ENCODE measurements at regions not wholly inside any gene's neighbourhood (a gene's known extent, or its start where the extent isn't known, plus 50 kb on each side); places are given as distances from the start of the nearest gene placed in this dataset.

DNA sequence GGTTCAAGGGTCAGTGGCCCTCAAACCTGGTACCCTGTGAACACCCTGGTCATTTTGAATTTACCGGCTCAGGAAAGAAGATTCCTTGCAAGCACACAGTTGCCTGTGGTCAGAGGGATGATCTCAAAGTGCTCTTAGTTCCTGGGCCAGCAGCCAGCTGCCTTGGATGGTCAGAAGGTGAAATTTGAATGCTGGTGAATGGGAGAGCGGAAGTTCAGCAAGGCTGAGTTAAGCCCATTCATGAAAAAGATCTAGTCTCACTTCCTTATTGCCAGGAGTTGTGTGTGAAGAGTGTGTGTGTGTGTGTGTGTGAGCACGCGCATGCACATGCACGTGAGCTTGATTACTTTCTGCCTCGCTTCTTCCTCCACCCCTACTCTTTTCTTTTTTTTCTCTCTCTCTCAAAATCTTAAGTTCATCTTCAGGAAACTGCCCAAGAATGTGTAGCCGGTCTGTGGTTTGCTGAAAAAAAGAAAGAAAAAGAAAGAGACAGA is 155.5 kb upstream of the CCND2 start (continued):
- TF ChIP-seq, protein P1, sequence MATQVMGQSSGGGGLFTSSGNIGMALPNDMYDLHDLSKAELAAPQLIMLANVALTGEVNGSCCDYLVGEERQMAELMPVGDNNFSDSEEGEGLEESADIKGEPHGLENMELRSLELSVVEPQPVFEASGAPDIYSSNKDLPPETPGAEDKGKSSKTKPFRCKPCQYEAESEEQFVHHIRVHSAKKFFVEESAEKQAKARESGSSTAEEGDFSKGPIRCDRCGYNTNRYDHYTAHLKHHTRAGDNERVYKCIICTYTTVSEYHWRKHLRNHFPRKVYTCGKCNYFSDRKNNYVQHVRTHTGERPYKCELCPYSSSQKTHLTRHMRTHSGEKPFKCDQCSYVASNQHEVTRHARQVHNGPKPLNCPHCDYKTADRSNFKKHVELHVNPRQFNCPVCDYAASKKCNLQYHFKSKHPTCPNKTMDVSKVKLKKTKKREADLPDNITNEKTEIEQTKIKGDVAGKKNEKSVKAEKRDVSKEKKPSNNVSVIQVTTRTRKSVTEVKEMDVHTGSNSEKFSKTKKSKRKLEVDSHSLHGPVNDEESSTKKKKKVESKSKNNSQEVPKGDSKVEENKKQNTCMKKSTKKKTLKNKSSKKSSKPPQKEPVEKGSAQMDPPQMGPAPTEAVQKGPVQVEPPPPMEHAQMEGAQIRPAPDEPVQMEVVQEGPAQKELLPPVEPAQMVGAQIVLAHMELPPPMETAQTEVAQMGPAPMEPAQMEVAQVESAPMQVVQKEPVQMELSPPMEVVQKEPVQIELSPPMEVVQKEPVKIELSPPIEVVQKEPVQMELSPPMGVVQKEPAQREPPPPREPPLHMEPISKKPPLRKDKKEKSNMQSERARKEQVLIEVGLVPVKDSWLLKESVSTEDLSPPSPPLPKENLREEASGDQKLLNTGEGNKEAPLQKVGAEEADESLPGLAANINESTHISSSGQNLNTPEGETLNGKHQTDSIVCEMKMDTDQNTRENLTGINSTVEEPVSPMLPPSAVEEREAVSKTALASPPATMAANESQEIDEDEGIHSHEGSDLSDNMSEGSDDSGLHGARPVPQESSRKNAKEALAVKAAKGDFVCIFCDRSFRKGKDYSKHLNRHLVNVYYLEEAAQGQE (IDR thresholded peaks at IDR 0.05; ENCODE audit: low read depth, low read length) = no peak
- TF ChIP-seq RB1 (IDR thresholded peaks at IDR 0.05; ENCODE audit: borderline replicate concordance) (no peak), SREBF1 (IDR thresholded peaks at IDR 0.05; ENCODE audit: low read length) (no peak), SRF (IDR thresholded peaks at IDR 0.05; ENCODE audit: low read depth in 2 of 2, low read length in 2 of 2) (peak in 1 of 2 experiments; percentile 68; a peak in 1 of 4 replicates), NR2C1 (IDR thresholded peaks at IDR 0.05) (peak; percentile 57; the same call in 1 of the 2 replicates), STAT1 (conservative IDR thresholded peaks at IDR 0.05) (no peak), KDM1A (IDR thresholded peaks at IDR 0.05; ENCODE audit: borderline replicate concordance) (no peak), ZNF217 (IDR thresholded peaks at IDR 0.05) (no peak), KAT2A (conservative IDR thresholded peaks at IDR 0.05; ENCODE audit: control insufficient read depth, low read depth, low read length) (no peak), CHD2 (IDR thresholded peaks at IDR 0.05; ENCODE audit: borderline replicate concordance, low read depth, low read length) (peak; percentile 81), MEF2A (IDR thresholded peaks at IDR 0.05; ENCODE audit: insufficient read depth, low read depth, low read length) (peak; percentile 43; the same call in 1 of the 2 replicates), SMARCA5 (IDR thresholded peaks at IDR 0.05) (no peak), ESRRA (IDR thresholded peaks at IDR 0.05; ENCODE audit: low read length) (peak; percentile 61; the same call in 1 of the 2 replicates), SPI1 (IDR thresholded peaks at IDR 0.05; ENCODE audit: borderline replicate concordance, insufficient read depth, low read depth, low read length) (peak; percentile 98), BRCA1 (IDR thresholded peaks at IDR 0.05; ENCODE audit: low read depth, low read length) (no peak), ASH2L (IDR thresholded peaks at IDR 0.05; ENCODE audit: borderline replicate concordance, low read depth) (no peak), SIN3A (IDR thresholded peaks at IDR 0.05; ENCODE audit: low read depth, low read length) (0 out of 2 replicates have a peak, but pooled peaks have one; percentile 51)
- TF ChIP-seq, protein P2, sequence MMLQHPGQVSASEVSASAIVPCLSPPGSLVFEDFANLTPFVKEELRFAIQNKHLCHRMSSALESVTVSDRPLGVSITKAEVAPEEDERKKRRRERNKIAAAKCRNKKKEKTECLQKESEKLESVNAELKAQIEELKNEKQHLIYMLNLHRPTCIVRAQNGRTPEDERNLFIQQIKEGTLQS (IDR thresholded peaks at IDR 0.05; ENCODE audit: borderline replicate concordance, extremely low read depth, low read depth, low read length) = no peak
- TF ChIP-seq, protein P3, sequence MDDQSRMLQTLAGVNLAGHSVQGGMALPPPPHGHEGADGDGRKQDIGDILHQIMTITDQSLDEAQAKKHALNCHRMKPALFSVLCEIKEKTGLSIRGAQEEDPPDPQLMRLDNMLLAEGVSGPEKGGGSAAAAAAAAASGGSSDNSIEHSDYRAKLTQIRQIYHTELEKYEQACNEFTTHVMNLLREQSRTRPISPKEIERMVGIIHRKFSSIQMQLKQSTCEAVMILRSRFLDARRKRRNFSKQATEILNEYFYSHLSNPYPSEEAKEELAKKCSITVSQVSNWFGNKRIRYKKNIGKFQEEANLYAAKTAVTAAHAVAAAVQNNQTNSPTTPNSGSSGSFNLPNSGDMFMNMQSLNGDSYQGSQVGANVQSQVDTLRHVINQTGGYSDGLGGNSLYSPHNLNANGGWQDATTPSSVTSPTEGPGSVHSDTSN (IDR thresholded peaks at IDR 0.05; ENCODE audit: insufficient replicate concordance, low read depth, low read length) = no peak
- TF ChIP-seq, protein P4, sequence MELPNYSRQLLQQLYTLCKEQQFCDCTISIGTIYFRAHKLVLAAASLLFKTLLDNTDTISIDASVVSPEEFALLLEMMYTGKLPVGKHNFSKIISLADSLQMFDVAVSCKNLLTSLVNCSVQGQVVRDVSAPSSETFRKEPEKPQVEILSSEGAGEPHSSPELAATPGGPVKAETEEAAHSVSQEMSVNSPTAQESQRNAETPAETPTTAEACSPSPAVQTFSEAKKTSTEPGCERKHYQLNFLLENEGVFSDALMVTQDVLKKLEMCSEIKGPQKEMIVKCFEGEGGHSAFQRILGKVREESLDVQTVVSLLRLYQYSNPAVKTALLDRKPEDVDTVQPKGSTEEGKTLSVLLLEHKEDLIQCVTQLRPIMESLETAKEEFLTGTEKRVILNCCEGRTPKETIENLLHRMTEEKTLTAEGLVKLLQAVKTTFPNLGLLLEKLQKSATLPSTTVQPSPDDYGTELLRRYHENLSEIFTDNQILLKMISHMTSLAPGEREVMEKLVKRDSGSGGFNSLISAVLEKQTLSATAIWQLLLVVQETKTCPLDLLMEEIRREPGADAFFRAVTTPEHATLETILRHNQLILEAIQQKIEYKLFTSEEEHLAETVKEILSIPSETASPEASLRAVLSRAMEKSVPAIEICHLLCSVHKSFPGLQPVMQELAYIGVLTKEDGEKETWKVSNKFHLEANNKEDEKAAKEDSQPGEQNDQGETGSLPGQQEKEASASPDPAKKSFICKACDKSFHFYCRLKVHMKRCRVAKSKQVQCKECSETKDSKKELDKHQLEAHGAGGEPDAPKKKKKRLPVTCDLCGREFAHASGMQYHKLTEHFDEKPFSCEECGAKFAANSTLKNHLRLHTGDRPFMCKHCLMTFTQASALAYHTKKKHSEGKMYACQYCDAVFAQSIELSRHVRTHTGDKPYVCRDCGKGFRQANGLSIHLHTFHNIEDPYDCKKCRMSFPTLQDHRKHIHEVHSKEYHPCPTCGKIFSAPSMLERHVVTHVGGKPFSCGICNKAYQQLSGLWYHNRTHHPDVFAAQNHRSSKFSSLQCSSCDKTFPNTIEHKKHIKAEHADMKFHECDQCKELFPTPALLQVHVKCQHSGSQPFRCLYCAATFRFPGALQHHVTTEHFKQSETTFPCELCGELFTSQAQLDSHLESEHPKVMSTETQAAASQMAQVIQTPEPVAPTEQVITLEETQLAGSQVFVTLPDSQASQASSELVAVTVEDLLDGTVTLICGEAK (IDR thresholded peaks at IDR 0.05; ENCODE audit: borderline replicate concordance) = no peak
- TF ChIP-seq, protein P5, sequence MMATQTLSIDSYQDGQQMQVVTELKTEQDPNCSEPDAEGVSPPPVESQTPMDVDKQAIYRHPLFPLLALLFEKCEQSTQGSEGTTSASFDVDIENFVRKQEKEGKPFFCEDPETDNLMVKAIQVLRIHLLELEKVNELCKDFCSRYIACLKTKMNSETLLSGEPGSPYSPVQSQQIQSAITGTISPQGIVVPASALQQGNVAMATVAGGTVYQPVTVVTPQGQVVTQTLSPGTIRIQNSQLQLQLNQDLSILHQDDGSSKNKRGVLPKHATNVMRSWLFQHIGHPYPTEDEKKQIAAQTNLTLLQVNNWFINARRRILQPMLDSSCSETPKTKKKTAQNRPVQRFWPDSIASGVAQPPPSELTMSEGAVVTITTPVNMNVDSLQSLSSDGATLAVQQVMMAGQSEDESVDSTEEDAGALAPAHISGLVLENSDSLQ (IDR thresholded peaks at IDR 0.05) = no peak
